KMS-11 (cell line): ENCODE measurements at regions not wholly inside any gene's neighbourhood (a gene's known extent, or its start where the extent isn't known, plus 50 kb on each side); places are given as distances from the start of the nearest gene placed in this dataset.

Experiments
- H2AFZ ChIP-seq: fragments of 200-600 bp; sonication (generic); 2 replicates; pipeline ENCODE4 v1.6.1; 2016; ENCODE audit warnings: antibody characterized with exemption, mixed run types, low read depth
- H3K27ac ChIP-seq: fragments of 200-600 bp; sonication (generic); 2 replicates; pipeline ENCODE4 v1.6.1; 2016; ENCODE audit warnings: mild to moderate bottlenecking, mixed run types
- H3K27me3 ChIP-seq: fragments of 200-600 bp; sonication (generic); 2 replicates; pipeline ENCODE4 v1.6.1; 2017; ENCODE audit warnings: mild to moderate bottlenecking, low read depth, mixed run types, moderate library complexity; ENCODE audit not compliant: insufficient read depth
- H3K36me3 ChIP-seq: fragments of 200-600 bp; sonication (generic); 2 replicates; pipeline ENCODE4 v1.6.1; 2017; ENCODE audit warnings: mild to moderate bottlenecking, mixed run types; ENCODE audit not compliant: insufficient read depth
- H3K4me1 ChIP-seq: fragments of 200-600 bp; sonication (generic); 2 replicates; pipeline ENCODE4 v1.6.1; 2016; ENCODE audit warnings: mild to moderate bottlenecking, low read depth, mixed run types; ENCODE audit not compliant: poor library complexity, severe bottlenecking
- H3K4me2 ChIP-seq: fragments of 200-600 bp; sonication (generic); 2 replicates; pipeline ENCODE4 v1.7.0; 2016; ENCODE audit warnings: mild to moderate bottlenecking, mixed run types
- H3K4me3 ChIP-seq: fragments of 200-600 bp; sonication (generic); IDR thresholded peaks from 2 replicates; pipeline ENCODE4 v1.6.1; 2017; ENCODE audit warnings: low read depth, low read length, mixed read lengths; ENCODE audit not compliant: insufficient read depth
- H3K79me2 ChIP-seq: fragments of 200-600 bp; sonication (generic); 2 replicates; pipeline ENCODE4 v1.6.1; 2016; ENCODE audit warnings: low read depth, mixed run types; ENCODE audit not compliant: insufficient read depth
- H3K9ac ChIP-seq: fragments of 200-600 bp; sonication (generic); 2 replicates; pipeline ENCODE4 v1.6.1; 2016; ENCODE audit warnings: mild to moderate bottlenecking, mixed run types
- H4K20me1 ChIP-seq: fragments of 200-600 bp; sonication (generic); 2 replicates; pipeline ENCODE4 v1.6.1; 2016; ENCODE audit warnings: mild to moderate bottlenecking, mixed run types; ENCODE audit not compliant: insufficient read depth
- TF ChIP-seq, protein P1 (sequence below): fragments of 200-600 bp; sonication (generic); conservative IDR thresholded peaks from 2 replicates; pipeline ENCODE4 v1.6.1; 2017; ENCODE audit warnings: low read depth, mild to moderate bottlenecking, antibody characterized with exemption, low read length, moderate library complexity, mixed read lengths

DNA sequence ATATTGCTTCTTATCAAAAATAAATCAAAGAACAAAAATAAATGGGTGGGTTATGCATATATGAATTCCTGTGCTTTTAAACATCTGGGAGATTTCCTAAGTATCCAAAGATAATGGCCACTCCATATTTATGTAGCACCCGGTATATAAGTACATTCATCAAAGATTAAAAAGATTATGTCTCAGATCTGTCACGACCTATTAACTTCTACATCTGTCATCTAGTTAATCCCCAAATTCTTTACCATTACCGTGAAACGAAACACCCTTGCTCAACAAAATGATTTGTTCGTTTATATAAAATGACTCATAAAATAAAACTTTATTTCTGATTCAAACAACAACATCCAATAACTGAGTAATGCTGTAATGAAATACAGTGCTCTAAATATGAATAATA is 64.8 kb upstream of the FOXQ1 start:
- Histone ChIP-seq H3K79me2 (no peaks in the 10 kb centered on the region), H3K4me2 (no peak overlapping the region), H4K20me1 (no peaks in the 10 kb centered on the region), H3K4me3 (no peak overlapping the region), H3K4me1 (no peaks in the 10 kb centered on the region), H3K36me3 (no peaks in the 10 kb centered on the region), H2AFZ (no peak overlapping the region), H3K27ac (no peak overlapping the region), H3K9ac (no peak overlapping the region), H3K27me3 (no peaks in the 10 kb centered on the region)
- TF ChIP-seq, protein P1, sequence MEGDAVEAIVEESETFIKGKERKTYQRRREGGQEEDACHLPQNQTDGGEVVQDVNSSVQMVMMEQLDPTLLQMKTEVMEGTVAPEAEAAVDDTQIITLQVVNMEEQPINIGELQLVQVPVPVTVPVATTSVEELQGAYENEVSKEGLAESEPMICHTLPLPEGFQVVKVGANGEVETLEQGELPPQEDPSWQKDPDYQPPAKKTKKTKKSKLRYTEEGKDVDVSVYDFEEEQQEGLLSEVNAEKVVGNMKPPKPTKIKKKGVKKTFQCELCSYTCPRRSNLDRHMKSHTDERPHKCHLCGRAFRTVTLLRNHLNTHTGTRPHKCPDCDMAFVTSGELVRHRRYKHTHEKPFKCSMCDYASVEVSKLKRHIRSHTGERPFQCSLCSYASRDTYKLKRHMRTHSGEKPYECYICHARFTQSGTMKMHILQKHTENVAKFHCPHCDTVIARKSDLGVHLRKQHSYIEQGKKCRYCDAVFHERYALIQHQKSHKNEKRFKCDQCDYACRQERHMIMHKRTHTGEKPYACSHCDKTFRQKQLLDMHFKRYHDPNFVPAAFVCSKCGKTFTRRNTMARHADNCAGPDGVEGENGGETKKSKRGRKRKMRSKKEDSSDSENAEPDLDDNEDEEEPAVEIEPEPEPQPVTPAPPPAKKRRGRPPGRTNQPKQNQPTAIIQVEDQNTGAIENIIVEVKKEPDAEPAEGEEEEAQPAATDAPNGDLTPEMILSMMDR, result no peak

DNA sequence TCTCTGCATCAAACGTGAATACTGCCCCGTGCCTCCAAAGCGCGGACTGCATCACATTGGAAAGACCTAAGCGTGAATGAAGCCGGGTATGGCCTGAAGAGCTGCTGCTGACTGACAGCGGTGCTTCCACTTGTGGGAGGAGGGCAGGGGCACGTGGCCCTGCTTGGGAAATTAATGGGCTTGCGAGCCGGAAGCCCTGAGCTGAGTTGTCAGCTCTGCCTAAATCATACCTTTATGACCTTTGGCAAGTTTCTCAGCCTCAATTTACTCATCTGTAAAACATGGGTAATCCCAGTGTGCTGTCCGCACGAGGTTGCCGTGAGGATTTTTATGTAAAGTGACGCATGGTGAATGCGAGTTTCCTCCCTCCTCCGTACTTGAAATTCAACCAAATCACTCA is 67.0 kb upstream of the FOXQ1 start:
- Histone ChIP-seq H3K36me3 (no peaks in the 10 kb centered on the region), H3K27me3 (no peaks in the 10 kb centered on the region), H3K4me3 (no peak overlapping the region), H3K79me2 (no peaks in the 10 kb centered on the region), H3K4me2 (no peak overlapping the region), H3K4me1 (no peaks in the 10 kb centered on the region), H2AFZ (no peak overlapping the region), H3K27ac (no peak overlapping the region), H3K9ac (no peak overlapping the region), H4K20me1 (no peaks in the 10 kb centered on the region)
- TF ChIP-seq, protein P1, result no peak

DNA sequence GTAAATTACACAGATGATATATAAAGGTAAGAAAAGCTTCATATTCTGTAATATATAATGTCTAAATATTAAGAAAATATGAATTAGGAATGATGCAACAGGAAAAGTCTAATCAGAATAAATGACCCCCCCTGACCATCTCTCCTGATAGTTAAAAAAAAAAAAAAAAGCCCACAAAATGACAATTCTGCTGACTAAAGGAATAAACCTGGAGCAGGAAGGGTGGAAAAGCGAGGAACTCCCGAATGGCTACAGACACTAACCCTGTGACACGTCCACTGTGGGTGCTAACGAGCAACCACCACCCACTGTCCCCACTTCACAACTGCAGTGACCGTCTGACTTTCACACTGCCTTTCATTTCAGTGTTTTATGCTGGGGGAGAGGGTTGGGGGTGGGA is 67.6 kb upstream of the FOXQ1 start:
- Histone ChIP-seq H4K20me1 (no peaks in the 10 kb centered on the region), H2AFZ (no peak overlapping the region), H3K4me2 (no peak overlapping the region), H3K4me3 (no peak overlapping the region), H3K79me2 (no peaks in the 10 kb centered on the region), H3K36me3 (no peaks in the 10 kb centered on the region), H3K27ac (no peak overlapping the region), H3K27me3 (no peaks in the 10 kb centered on the region), H3K9ac (no peak overlapping the region), H3K4me1 (no peaks in the 10 kb centered on the region)
- TF ChIP-seq, protein P1, result no peak

DNA sequence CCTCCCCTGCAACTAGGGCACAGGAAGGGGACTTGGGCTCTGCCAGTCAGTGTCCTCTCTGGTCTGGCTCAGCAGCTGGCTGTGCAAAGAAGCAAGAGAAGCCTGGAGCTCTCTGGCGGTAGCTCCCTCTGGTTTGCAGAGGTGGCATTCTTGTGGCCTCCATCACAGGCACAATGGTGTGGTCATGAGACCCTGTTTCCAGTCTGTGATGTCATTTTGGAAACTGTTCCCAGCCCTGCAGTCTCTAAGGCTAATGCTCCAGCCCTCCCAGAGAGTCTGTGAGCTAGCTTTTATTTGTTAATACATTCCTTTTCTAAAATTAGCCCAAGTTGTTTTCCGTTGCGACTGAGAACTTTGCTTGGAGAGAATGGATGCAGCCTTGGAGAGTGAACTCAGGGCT is 69.5 kb upstream of the FOXQ1 start:
- H3K36me3 ChIP-seq, result no peaks in the 10 kb centered on the region
- H3K4me2 ChIP-seq, result no peak overlapping the region
- TF ChIP-seq, protein P1, result no peak
- H3K4me1 ChIP-seq, result no peaks in the 10 kb centered on the region
- no peaks in the 10 kb centered on the region for H4K20me1 ChIP-seq
- no peaks in the 10 kb centered on the region for H3K79me2 ChIP-seq
- no peak overlapping the region for H2AFZ ChIP-seq
- H3K27me3 ChIP-seq, result no peaks in the 10 kb centered on the region
- no peak overlapping the region for H3K27ac ChIP-seq
- no peak overlapping the region for H3K4me3 ChIP-seq
- no peak overlapping the region for H3K9ac ChIP-seq

DNA sequence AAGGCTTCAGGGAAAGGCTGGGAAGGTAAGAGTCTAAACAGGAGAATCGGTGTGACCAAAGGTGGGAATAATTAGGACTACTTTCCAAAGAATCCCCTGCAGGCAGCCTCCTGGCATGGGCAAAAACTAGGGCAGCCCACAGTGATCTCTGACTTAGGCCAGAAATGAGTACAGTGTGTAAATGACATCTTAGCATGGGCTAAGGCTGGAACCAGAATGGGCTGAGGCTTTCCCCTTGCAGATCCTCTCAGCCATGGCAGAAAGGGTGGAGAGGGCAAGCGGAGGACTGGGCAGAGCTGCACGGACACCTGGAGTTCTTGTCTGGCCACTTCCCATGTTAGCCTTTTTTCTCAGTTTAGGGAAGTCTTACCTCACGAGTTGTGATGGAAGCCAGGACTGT is 69.9 kb upstream of the FOXQ1 start:
- no peak overlapping the region for H3K4me3 ChIP-seq
- H3K79me2 ChIP-seq, result no peaks in the 10 kb centered on the region
- no peaks in the 10 kb centered on the region for H3K4me1 ChIP-seq
- no peaks in the 10 kb centered on the region for H4K20me1 ChIP-seq
- H3K4me2 ChIP-seq, result no peak overlapping the region
- H3K27ac ChIP-seq, result no peak overlapping the region
- TF ChIP-seq, protein P1, result no peak
- no peak overlapping the region for H3K9ac ChIP-seq
- H3K27me3 ChIP-seq, result no peaks in the 10 kb centered on the region
- no peak overlapping the region for H2AFZ ChIP-seq
- no peaks in the 10 kb centered on the region for H3K36me3 ChIP-seq
